ENCODE measurements at regions not wholly inside any gene's neighbourhood (a gene's known extent, or its start where the extent isn't known, plus 50 kb on each side); places are given as distances from the start of the nearest gene placed in this dataset.

GRCh38 chr5:3796736-3797135 is 201.1 kb downstream of the IRX1 start:
- no peak overlapping the region for H3K27ac ChIP-seq (replicated peaks)
- H3K27me3 ChIP-seq (ENCODE audit: insufficient read depth, poor library complexity, severe bottlenecking) = no peaks in the 10 kb centered on the region
- no peak for DNase-seq (ENCODE audit: low read depth in 1 of 2, low spot score in 1 of 2)
- no peak overlapping the region for H3K4me3 ChIP-seq (replicated peaks; ENCODE audit: insufficient read depth, low read length)
- TF ChIP-seq REST (IDR thresholded peaks at IDR 0.05; ENCODE audit: insufficient replicate concordance, low read depth) (no peak), GABPA (IDR thresholded peaks at IDR 0.05; ENCODE audit: low read depth) (no peak), POLR2AphosphoS5 (IDR thresholded peaks at IDR 0.05; ENCODE audit: low read depth) (no peak), SPI1 (IDR thresholded peaks at IDR 0.05; ENCODE audit: borderline replicate concordance, low read depth) (no peak), CTCF (IDR thresholded peaks at IDR 0.05; ENCODE audit: insufficient read depth, low read length) (no peak)

- H3K27me3 ChIP-seq (ENCODE audit: insufficient read depth, poor library complexity, severe bottlenecking) = no peaks in the 10 kb centered on the region
- H3K4me3 ChIP-seq (replicated peaks; ENCODE audit: insufficient read depth, low read length) = no peak overlapping the region
- H3K27ac ChIP-seq (replicated peaks) = no peak overlapping the region
- TF ChIP-seq GABPA (IDR thresholded peaks at IDR 0.05; ENCODE audit: low read depth) = no peak
- no peak for TF ChIP-seq REST (IDR thresholded peaks at IDR 0.05; ENCODE audit: insufficient replicate concordance, low read depth)
- no peak for TF ChIP-seq POLR2AphosphoS5 (IDR thresholded peaks at IDR 0.05; ENCODE audit: low read depth)
- DNase-seq (ENCODE audit: low read depth in 1 of 2, low spot score in 1 of 2) = no peak
These were observed 206.3 kb downstream of the IRX1 start for GRCh38 chr5:3801967-3802366.

- no peak for DNase-seq (ENCODE audit: low read depth in 1 of 2, low spot score in 1 of 2)
- TF ChIP-seq GABPA (IDR thresholded peaks at IDR 0.05; ENCODE audit: low read depth) = no peak
- TF ChIP-seq POLR2AphosphoS5 (IDR thresholded peaks at IDR 0.05; ENCODE audit: low read depth) = no peak
- no peak for TF ChIP-seq CTCF (IDR thresholded peaks at IDR 0.05; ENCODE audit: insufficient read depth, low read length)
- TF ChIP-seq SPI1 (IDR thresholded peaks at IDR 0.05; ENCODE audit: borderline replicate concordance, low read depth) = no peak
- no peak for TF ChIP-seq REST (IDR thresholded peaks at IDR 0.05; ENCODE audit: insufficient replicate concordance, low read depth)
- Histone ChIP-seq H3K4me3 (replicated peaks; ENCODE audit: insufficient read depth, low read length) (no peak overlapping the region), H3K27me3 (ENCODE audit: insufficient read depth, poor library complexity, severe bottlenecking) (no peaks in the 10 kb centered on the region), H3K27ac (replicated peaks) (no peak overlapping the region)
These were observed 213.8 kb downstream of the IRX1 start for GRCh38 chr5:3809455-3809854.

GRCh38 chr5:3811116-3811515 is 215.5 kb downstream of the IRX1 start:
- Histone ChIP-seq H3K27me3 (ENCODE audit: insufficient read depth, poor library complexity, severe bottlenecking) (no peaks in the 10 kb centered on the region), H3K27ac (replicated peaks) (no peak overlapping the region), H3K4me3 (replicated peaks; ENCODE audit: insufficient read depth, low read length) (no peak overlapping the region)
- TF ChIP-seq SPI1 (IDR thresholded peaks at IDR 0.05; ENCODE audit: borderline replicate concordance, low read depth) (no peak), CTCF (IDR thresholded peaks at IDR 0.05; ENCODE audit: insufficient read depth, low read length) (no peak), POLR2AphosphoS5 (IDR thresholded peaks at IDR 0.05; ENCODE audit: low read depth) (no peak), REST (IDR thresholded peaks at IDR 0.05; ENCODE audit: insufficient replicate concordance, low read depth) (no peak), GABPA (IDR thresholded peaks at IDR 0.05; ENCODE audit: low read depth) (no peak)
- DNase-seq (ENCODE audit: low read depth in 1 of 2, low spot score in 1 of 2) = no peak
